Stimulated activated CD4-positive, alpha-beta T cell treated with anti-CD3 and anti-CD28 coated beads, Interleukin-1b, Interleukin-23, amount 100 ng/mL, for 24 hours (primary cell): ENCODE measurements at regions not wholly inside any gene's neighbourhood (a gene's known extent, or its start where the extent isn't known, plus 50 kb on each side); places are given as distances from the start of the nearest gene placed in this dataset.
"Not testable (repeated sequence)": the region's sequence is repeated elsewhere in the genome, so short reads cannot be mapped to it uniquely, and the experiment has no call there.

Experiments
- DNase-seq, 4 experiments: peaks; one replicate each; pipeline ENCODE4 v3.0.0-alpha.2; 2020; ENCODE audit warnings: low read depth in 4 of 4, low spot score in 1 of 4

DNA sequence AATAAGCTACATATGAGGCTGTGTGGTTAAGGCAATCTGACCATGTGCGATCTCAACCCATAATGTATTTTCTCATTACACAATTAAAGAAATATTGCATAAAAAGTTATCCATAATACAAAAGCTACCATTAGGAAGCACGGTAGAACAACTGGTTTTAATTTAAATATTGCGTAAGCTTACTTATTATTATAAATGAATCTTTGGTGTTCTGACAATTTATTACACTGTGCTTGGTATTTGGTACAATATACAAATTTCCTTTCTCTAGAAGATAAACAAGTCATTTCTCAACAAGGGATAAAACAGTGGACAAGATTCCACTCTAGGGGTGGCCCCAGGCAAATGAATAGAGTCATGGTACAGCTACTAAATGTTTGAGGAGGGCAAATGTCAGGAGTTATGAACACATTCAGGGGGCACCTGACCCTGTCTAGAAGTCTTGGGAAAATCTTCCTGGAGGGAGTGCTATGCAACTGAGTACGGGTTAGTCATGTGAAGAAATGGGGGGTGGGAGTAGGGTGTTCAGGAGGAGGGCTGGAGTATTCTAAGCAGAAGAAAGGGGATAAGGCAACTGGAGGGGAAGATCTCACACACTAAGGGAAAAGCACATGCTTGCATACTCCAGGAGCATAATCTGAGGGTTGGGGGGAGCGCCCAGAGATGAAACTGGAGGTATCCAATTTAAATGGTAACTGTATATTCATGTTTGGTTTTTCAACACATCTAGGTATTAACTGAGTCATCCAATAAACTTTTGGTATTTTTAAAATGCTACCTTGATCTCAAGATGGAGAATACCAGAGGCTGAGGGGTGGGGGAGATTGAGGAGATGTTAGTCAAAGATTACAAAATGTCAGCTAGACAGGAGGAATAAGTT is 296.9 kb upstream of the SGK1 start:
- no peak for DNase-seq

- not testable (repeated sequence) for DNase-seq
Measured at GRCh38 chr6:134612128-134612527, 294.2 kb upstream of the SGK1 start.

DNA sequence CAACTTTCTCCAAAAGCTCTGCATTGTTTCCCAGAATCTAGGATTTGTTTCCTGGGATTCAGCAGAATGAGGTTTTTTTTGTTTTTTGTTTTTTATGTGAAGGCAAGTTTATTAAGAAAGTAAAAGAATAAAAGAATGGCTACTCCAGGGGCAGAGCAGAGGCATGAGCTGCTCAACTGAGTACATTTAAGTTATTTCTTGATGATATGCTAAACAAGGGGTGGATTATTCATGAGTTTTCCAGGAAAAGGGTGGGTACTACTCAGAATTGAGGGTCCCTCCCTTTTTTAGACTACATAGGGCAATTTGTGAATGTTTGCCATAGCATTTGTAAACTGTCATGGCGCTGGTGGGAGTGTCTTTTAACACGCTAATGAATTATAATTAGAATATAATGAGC is 292.5 kb upstream of the SGK1 start:
- no peak for DNase-seq

- DNase-seq = no peak
Measured at GRCh38 chr6:134609716-134610261, 291.9 kb upstream of the SGK1 start.

- DNase-seq = no peak
Measured at GRCh38 chr6:134607411-134607810, 289.5 kb upstream of the SGK1 start.

GRCh38 chr6:134605034-134605433 is 287.1 kb upstream of the SGK1 start:
- DNase-seq = no peak

DNA sequence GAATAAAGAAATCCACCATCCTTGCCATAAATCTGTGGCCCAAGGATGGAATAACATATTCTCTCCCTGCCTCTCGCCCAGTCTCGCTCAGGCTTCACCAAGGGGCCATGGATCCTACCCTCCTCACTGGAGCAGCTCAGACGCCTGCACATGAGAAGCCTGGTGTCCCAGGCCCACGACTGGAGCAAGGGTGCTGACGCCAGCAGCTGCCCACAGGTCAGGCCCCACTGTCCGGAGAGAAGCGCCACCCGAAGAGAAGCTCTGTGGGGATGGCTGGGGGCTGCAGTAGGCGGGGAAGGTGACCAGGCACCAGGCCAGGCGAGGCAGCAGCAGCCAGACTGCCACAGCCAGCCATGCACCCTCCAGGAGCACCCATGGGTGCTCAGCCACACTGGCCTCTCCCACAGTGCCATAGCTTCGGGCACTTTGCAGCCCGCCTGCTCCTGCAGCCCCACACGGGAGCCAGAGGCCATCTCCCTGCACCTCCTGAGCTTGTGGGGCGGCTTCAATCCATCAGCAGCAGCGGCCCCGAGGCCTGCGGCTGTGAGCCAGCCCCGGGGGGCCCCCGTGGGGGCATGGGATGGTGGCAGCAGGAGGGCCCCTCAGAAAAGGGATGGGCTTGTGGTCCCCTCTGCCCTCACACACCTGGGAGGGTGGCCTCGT is 286.2 kb upstream of the SGK1 start:
- DNase-seq = no peak

- no peak for DNase-seq
Measured at GRCh38 chr6:134603561-134603960, 285.6 kb upstream of the SGK1 start.

DNA sequence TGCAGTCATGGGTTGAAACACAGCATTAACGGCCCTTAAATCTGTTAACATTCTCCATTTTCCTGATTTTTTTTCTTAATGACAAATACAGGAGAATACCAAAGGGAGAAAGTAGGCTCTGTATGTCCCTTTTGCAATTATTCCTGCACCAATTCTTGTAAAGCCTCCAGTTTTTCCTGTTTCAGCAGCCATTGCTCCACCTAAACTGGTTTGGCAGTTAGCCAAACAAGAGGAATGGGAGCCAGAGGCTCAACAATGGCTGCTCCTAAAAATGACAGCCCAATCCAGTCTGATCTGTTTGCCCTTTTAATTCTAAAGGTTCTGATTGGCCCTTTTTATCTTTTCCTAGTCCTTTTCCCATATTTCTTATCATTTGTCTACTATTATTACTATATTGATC is 284.2 kb upstream of the SGK1 start:
- DNase-seq = no peak

- DNase-seq = no peak
Measured at GRCh38 chr6:134600671-134601070, 282.8 kb upstream of the SGK1 start.

- DNase-seq = no peak
Measured at GRCh38 chr6:134599079-134599478, 281.2 kb upstream of the SGK1 start.

DNA sequence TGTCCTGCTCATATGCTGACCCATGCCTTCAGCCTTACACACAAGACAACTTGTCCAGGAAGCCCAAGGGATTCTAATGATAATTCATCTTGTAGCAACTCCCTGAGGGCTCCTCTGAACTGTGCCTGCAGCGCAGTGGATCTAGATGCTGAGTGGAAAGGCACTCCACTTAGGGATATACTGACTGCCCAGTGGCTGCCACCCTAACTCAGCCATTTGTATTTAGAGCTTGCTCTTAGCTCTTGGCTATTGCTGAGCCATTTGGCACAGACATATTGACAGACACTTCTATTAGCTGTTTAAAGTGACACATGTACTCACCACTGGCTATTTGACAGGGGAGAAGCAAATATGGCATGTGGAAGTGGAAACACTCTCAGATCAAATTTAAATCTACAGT is 278.3 kb upstream of the SGK1 start:
- no peak for DNase-seq

- DNase-seq = no peak
Measured at GRCh38 chr6:134594881-134595280, 277.0 kb upstream of the SGK1 start.

DNA sequence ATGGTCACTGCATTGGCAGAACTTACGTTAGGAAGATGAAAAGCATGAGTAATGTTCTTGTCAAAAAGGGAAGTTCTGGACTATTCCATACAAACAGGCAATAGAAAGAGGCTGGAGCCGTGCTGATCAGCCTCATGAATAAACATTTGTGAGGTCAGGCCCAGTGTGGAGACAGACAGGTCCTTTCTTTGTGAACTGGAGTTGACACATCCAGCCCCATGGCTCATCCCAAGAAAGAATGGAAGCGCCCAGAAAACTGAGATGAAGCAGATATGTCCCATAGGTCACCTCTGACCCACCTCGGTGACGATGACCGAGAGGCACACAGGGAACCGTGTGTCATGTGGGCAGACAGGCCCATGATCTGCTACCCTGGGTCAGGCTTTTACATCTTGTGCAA is 276.0 kb upstream of the SGK1 start:
- DNase-seq = no peak

GRCh38 chr6:134593442-134593841 is 275.5 kb upstream of the SGK1 start:
- no peak for DNase-seq

DNA sequence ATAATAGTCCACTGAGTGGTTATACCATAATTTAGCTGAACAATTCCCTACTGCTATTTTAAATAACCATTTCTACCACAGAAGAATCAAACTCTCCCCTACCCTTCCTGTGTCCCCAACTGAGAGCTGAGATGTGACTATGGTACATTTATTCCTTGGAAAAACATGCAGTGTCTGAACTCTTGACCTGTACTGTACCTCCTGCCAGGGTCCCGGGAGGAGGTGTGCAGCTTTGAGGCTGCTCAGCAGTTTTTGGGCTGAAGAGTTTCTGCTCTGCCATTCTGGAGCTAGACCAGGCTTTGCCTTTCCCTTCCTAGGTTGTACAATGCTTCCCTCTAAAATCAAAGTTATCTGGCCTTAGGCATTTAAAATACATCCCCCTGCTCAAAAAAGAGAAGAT is 275.1 kb upstream of the SGK1 start:
- no peak for DNase-seq

DNA sequence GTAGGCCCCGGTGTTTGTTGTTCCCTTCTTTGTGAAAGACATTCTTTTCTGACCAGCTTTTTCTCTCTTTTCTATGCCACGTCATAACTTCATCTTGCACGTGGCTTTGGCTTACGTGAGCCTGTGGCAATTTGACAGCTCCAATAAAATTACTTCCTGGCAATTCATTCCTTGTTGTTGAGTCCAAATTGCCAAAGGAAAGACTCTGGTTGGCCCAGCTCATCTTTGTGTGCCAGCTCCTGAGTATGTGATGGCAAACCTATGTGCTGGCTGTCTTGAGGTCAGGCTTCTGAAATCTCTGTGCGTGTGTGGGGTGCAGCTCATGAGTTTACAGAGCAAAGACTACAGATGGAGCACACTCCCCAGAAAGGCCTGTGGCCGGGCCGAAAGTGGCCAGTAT is 272.5 kb upstream of the SGK1 start:
- DNase-seq = no peak

DNA sequence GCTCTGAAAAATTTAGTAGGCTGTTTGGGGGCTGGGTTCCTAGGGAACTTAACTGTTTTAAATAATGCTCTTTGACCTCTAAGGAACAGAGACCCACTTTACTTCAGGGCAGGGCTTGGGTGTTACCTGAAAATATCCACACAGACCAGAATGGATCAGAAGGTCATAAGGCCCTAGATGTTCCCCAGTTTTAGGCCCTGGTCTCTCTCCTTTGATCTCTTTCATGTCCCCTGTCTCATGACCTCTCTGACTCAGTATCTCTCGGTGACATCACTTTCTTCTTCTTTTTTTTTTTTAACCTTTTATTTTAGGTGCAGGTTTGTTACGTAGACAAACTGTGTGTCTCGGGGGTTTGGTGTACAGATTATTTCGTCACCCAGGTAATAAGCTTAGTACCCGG is 272.1 kb upstream of the SGK1 start:
- no peak for DNase-seq

GRCh38 chr6:134589512-134589911 is 271.6 kb upstream of the SGK1 start:
- DNase-seq = no peak

GRCh38 chr6:134588267-134588666 is 270.4 kb upstream of the SGK1 start:
- DNase-seq = no peak

DNA sequence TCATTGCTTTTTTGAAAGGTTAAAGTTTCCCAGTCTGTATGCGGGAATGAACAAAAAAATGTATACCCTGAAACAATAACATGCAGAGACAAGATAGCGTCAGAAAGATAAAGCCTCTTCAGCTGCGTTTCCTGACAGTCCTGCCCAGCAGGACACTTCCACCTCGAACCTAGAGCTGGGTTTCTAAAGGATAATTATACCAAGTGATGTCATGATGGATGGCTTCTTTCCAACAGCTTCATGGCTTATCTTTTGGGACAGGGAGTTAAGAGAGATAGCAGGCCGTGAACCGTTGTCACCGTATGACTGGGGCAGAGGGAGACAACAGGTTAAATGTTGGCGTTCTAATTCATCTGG is 267.6 kb upstream of the SGK1 start:
- DNase-seq = no peak

GRCh38 chr6:134584847-134585516 is 267.1 kb upstream of the SGK1 start:
- no peak for DNase-seq
